Mammary epithelial cell (primary cell): ENCODE measurements at regions not wholly inside any gene's neighbourhood (a gene's known extent, or its start where the extent isn't known, plus 50 kb on each side); places are given as distances from the start of the nearest gene placed in this dataset.
"Not testable (repeated sequence)": the region's sequence is repeated elsewhere in the genome, so short reads cannot be mapped to it uniquely, and the experiment has no call there.

Experiments used
- EZH2 ChIP-seq: IDR thresholded peaks from 2 replicates; pipeline ENCODE4 v1.6.1; 2012; ENCODE audit warnings: low read length, inconsistent platforms, borderline replicate concordance
- TF ChIP-seq, protein P1 (sequence below), 2 donors: IDR thresholded peaks in 1 of 2; conservative IDR thresholded peaks in 1 of 2; 2 replicates each; pipeline ENCODE4 v1.5.1; 2011 to 2012; ENCODE audit warnings: inconsistent platforms in 2 of 2, low read length in 2 of 2, mild to moderate bottlenecking in 2 of 2, control low read depth in 1 of 2, low read depth in 1 of 2; ENCODE audit not compliant: insufficient read depth in 1 of 2; ENCODE audit errors: extremely low read depth in 1 of 2

DNA sequence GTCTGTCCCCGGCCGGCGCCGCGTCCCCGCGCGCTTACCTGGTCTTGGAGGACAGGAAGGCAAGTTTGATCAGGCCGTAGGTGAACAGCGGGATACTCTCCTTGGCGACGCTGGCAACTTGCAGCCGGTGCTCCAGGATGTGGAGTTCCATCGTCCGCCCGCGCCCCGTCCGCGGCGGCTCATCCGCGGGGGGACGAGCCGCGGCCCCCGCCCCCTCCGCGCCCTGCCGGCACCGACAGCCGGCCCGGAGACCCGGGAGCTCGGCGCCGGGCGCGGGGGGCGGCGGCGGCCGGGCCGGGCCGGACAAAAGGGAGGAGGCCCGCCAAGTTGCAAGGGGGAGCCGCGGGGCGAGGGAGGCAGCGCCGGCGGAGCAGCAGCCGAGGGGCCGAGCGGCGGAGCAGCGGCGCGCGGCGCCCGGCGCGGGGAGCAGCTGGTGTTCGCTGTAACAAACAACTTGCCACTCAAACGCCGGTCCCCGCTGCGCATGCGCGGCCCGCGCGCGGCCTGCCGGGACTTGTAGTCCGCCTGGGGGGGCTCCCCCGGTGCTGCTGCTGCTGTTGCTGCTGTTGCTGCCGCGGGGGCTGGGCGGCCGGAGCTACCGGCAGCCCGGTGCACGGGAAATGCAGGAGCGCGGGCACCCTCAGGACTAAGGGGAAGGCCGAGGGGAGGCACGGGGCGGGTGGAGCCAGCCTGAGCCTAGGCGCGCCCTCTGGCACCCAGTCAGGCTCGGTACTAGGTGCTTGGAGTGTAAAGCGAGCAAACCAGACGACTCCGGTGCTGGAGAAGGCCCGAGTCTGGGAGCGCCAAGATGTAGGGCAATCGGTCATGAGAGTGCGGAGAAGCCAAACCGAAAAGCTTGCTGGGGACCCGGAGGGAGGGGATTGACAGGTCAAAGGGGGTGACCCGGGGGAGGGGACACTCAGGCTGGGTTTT lies 145.1 kb downstream of the GTF2IRD2B start:
- TF ChIP-seq, protein P1, sequence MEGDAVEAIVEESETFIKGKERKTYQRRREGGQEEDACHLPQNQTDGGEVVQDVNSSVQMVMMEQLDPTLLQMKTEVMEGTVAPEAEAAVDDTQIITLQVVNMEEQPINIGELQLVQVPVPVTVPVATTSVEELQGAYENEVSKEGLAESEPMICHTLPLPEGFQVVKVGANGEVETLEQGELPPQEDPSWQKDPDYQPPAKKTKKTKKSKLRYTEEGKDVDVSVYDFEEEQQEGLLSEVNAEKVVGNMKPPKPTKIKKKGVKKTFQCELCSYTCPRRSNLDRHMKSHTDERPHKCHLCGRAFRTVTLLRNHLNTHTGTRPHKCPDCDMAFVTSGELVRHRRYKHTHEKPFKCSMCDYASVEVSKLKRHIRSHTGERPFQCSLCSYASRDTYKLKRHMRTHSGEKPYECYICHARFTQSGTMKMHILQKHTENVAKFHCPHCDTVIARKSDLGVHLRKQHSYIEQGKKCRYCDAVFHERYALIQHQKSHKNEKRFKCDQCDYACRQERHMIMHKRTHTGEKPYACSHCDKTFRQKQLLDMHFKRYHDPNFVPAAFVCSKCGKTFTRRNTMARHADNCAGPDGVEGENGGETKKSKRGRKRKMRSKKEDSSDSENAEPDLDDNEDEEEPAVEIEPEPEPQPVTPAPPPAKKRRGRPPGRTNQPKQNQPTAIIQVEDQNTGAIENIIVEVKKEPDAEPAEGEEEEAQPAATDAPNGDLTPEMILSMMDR (conservative IDR thresholded peaks at IDR 0.05 in 1 of 2, IDR thresholded peaks at IDR 0.05 in 1 of 2; ENCODE audit: extremely low read depth in 1 of 2, insufficient read depth in 1 of 2, low read depth in 1 of 2, low read length in 2 of 2): not testable (repeated sequence)
- not testable (repeated sequence) for TF ChIP-seq EZH2
